HG02571 (cell line): ENCODE measurements at regions not wholly inside any gene's neighbourhood (a gene's known extent, or its start where the extent isn't known, plus 50 kb on each side); places are given as distances from the start of the nearest gene placed in this dataset.
"Not testable (repeated sequence)": the region's sequence is repeated elsewhere in the genome, so short reads cannot be mapped to it uniquely, and the experiment has no call there.

Source experiments
- ATAC-seq: cut with Tn5 transposase; IDR thresholded peaks from one replicate; pipeline ENCODE4 v1.9.1; 2021; ENCODE audit warnings: mild to moderate bottlenecking, moderate library complexity; ENCODE audit not compliant: unreplicated experiment

DNA sequence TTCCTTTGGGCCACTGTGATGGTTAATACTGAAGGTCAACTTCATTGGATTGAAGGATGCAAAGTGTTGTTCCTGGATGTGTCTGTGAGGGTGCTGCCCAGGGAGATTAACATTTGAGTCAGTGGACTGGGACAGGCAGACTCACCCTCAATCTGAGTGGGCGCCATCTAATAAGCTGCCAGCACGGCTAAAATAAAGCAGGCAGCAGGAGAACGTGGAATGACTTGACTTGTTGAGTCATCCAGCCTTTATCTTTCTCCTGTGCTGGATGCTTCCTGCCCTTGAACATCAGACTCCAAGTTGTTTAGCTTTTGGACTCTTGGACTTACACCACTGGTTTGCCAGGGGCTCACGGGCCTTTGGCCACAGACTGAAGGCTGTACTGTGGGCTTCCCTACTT lies 1046.9 kb downstream of the TYW1 start:
- no peak for ATAC-seq

DNA sequence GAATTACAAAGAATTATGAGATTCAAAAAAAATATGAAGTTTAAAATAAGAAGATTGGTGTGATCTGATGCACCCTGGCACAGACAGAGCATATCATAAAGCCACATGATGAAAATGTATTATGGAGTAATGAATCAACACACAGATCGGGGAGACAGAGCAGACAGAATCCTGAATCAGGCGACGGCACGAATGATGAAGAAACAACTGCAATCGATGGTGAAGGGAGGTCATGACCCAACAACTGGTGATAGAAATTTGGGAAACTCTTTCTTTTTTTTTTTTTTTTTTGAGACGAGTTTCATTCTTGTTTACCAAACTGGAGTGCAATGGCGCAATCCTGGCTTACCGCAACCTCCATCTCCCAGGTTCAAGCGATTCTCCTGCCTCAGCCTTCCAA lies 1054.0 kb downstream of the TYW1 start:
- no peak for ATAC-seq

DNA sequence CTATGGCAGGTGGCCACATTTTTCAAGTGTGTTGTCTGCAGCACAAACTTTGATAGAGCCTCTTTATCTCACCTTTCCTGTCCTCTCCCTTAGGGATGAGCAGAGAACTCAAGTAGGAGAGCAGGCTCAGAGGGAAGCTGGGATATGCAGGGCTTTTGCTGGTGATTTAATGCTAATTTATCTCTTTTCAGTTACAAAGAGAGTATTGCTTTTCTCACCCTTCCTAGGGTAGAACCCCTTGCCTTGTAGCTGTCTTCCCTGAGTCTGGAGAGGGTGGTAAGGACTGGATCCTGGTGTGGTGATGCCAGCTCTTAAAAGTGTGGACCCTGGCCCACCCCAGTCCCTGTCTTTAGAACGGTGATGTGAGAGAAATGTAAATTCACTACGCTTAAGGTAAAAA lies 1061.4 kb downstream of the TYW1 start:
- ATAC-seq = no peak

DNA sequence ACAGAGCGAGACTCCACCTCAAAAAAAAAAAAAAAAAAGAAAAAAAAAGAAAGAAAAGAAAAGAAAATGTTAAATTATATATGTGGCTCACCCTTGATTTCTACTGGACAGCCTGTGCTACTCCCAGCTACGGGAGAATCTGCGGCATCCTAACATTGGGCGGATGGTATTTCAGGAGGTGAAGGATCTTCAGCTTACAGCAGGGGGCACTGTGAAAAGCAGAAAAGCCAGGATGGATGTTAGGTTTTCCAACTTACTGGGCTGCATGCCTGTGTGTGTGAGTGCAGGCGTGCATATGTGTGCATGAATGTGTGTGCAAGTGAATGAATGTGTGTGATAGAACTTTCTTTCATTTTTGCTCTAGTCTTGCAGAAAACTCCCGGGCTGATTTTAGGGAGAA lies 1066.5 kb downstream of the TYW1 start:
- no peak for ATAC-seq

DNA sequence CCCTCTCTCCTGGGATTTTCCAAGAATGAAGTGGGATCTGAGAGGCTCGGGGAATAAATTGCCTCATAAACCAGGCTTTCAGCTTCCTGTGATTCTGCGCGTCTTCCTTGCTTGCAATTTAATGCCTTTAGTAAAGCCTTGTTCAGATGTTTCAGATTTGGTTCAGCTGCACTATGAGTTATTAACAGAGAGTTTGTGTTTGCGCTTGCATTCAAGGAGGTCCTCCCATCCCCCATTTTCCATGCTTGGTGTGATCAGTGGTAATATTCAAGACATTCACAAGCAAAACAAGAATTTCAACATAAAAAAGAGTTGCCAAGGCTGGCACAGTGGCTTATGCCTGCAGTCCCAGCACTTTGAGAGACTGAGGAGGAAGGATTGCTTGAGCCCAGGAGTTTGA lies 1068.9 kb downstream of the TYW1 start:
- no peak for ATAC-seq

DNA sequence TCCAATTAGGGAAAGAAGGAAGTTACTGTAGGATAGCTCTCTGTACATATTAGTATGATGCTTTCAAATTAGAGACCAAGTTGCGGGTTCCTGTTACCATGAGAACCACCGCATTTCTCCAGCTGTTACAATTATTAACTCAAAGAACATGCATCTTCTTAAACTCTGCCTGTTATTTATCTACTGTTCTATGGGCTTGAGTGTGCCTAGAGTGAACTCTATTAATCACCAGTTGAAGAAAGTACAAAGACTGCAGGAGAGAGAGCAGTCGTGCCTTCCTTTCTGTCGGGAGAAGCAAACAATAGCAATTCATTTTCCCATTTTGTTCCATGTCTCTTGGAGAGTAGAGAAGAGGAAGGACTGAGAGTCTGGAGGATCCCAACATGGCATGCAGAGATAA lies 1071.2 kb downstream of the TYW1 start:
- ATAC-seq = no peak

DNA sequence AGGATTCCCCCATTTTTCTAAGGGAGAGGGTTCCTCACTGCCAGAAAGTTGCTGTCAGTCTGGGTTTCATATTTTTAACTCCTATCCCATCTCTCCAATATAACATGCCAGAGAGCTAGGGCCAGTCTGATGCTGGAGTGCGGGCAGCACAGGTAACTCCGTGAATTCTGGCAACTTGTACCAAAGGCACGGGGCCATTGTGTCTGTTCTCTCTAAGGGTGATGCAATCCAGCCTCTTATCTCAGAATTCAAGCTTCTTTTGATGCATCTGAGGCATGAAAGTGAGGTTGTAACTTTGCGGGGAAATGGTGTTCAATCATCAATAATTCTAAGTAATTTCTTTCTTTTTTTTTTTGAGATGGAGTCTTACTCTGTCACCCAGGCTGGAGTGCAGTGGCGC lies 1074.4 kb downstream of the TYW1 start:
- ATAC-seq = no peak

DNA sequence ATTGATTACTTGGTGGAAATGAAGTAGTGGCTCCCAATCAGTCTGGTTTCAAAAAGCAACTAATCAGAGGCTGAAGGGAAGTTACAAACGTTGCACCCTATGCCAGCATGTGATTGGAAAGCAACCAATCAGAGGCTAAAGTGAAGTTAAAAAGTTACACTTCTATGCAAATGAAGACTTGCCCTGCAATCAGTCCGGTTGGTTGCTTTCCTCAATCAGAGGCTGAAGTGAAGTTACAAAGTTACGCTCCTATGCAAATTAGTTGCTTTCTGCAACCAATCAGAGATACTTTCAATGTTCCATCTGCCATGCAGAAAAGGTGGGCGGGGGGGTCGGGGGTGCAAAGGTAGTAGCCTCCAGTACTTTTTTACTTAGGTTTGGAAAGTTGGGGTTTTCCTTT lies 1077.1 kb downstream of the TYW1 start:
- ATAC-seq = no peak

DNA sequence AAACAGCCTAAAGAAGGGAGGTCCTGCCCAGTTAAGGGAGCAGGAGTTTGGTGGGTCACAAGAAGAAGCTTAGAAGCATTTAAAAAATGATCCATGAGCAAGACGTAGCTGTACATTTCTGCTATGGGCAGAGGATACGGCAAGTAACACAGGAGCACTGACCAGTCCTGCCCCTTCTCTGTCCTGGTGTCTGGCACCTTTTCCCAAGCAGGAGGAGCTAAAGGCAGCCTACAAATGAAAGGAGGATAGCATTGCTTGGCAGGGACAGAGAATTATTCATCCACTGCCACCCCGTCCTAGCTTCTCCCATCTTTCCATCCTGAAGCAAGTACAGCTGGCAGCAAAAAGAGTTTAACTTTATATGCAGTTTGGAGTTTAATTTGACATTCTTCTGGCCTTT lies 1077.6 kb downstream of the TYW1 start:
- no peak for ATAC-seq

DNA sequence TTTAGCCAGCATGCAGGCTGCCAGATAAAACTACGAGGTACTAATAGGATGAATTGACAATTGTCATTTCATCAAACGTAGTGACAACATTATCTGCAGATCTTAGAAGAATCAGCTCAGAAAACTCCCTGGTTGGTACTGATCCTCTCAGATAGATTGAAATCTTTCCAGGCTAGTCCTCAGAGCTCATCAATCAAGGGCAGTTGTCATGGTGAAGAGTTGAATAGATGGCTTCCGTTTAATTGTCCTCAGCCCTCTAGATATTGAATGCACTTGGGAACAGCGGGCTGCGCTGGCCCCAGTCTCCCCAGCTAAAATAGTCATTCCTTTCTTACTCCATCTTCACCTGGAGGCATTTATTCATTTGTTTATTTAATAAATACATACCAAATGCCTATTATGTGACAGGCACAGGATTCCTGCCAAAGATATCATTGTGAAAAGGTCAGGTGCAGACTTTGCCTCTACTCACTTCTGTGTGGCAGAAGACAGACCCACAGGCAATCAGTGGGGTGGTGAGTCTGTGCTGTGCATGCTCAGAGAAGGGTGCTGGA lies 1081.6 kb downstream of the TYW1 start:
- ATAC-seq = no peak

DNA sequence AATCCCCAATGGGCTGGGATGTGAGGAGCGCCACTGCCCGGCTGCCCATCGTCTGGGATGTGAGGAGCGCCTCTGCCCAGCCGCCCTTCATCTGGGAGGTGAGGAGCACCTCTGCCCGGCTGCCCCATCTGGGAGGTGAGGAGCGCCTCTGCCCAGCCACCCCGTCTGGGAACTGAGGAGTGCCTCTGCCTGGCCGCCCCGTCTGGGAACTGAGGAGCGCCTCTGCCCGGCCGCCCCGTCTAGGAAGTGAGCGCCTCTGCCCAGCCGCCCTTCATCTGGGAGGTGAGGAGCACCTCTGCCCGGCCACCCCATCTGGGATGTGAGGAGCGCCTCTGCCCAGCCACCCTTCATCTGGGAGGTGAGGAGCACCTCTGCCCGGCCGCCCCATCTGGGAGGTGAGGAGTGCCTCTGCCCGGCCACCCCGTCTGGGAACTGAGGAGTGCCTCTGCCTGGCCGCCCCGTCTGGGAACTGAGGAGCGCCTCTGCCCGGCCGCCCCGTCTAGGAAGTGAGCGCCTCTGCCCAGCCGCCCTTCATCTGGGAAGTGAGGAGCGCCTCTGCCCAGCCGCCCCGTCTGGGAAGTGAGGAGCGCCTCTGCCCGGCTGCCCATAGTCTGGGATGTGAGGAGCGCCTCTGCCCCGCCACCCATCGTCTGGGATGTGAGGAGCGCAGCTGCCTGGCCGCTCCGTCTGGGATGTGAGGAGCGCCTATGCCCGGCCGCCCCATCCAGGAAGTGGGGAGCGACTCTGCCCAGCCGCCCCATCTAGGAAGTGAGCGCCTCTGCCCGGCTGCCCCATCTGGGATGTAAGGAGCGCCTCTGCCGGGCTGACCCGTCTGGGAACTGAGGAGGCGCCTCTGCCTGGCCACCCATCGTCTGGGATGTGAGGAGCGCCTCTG lies 1085.7 kb downstream of the TYW1 start:
- not testable (repeated sequence) for ATAC-seq

DNA sequence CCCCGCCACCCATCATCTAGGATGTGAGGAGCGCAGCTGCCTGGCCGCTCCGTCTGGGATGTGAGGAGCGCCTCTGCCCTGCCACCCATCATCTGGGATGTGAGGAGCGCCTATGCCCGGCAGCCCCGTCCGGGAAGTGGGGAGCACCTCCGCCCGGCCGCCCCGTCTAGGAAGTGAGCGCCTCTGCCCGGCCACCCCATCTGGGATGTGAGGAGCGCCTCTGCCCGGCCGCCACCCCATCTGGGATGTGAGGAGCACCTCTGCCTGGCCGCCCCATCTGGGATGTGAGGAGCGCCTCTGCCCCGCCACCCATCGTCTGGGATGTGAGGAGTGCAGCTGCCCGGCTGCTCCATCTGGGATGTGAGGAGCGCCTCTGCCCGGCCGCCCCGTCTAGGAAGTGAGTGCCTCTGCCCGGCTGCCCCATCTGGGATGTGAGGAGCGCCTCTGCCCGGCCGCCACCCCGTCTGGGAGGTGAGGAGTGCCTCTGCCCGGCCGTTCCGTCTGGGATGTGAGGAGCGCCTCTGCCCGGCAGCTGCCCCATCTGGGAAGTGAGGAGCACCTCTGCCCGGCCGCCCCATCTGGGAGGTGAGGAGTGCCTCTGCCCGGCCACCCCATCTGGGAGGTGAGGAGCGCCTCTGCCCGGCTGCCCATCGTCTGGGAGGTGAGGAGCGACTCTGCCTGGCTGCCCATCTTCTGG lies 1086.5 kb downstream of the TYW1 start:
- ATAC-seq = not testable (repeated sequence)

DNA sequence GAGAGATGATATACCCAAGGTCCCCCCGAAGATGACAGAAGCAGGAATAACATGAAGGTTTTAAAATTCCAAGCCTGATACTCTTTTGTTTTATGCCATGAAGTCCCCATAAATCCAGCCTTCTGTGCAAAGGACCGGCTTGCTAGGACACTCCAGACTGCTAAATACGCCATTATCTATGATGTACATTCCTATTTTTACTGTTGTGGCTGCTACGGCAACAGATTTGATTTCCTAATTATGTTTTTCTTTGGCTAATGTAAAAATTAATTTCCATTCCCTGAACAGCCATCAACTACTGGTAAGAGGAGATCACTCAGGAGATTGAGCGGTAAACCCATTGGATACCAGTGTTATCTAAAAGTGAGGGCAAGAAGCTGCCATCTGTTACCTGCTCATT lies 1090.8 kb downstream of the TYW1 start:
- ATAC-seq = no peak

DNA sequence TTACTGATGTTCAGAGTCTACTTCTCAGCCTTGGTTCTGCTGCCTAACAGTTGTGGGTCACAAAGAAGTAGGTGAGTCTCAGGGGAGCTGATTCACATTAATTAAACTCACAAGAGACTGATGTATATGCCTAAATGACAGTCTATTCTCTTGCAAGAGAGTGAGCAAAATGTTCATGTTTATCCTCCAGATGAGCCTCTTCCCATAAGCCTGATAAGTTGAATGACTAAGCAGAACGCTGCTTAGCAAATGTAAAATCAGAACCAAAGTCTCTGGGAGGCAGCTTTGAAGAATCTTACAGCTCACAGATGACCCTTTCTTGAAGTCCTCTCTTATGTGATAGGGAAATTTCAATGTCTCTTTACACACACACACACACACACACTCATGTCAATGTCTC lies 1092.2 kb downstream of the TYW1 start:
- ATAC-seq = no peak

DNA sequence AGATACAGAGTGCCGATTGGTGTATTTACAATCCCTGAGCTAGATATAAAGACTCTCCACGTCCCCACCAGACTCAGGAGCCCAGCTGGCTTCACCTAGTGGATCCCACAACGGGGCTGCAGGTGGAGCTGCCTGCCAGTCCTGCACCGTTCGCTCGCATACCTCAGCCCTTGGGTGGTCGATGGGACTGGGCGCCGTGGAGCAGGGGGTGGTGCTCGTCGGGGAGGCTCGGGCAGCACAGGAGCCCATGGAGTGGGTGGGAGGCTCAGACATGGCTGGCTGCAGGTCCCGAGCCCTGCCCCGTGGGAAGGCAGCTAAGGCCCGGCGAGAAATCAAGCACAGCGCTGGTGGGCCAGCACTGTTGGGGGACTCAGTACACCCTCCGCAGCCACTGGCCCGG lies 1093.6 kb downstream of the TYW1 start:
- ATAC-seq = not testable (repeated sequence)

DNA sequence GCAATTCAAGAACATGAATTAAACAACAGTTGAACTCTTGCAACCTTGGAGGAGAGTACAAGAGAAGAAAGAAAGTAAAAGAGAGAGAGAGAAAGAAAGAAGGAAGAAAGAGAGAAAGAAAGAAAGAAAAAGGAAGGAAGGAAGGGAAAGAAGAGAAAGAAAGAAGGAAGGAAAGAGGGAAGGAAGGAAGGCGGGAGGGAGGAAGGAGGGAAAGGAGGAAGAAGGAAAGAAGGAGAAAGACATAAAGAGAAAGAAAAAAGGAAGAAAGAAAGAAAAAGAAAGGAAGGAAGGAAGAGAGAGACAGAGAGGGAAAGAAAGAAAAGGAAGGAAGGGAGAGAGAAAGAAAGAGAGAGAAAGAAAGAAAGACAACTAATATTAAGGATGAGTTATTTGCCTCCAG lies 1106.7 kb downstream of the TYW1 start:
- ATAC-seq = no peak

DNA sequence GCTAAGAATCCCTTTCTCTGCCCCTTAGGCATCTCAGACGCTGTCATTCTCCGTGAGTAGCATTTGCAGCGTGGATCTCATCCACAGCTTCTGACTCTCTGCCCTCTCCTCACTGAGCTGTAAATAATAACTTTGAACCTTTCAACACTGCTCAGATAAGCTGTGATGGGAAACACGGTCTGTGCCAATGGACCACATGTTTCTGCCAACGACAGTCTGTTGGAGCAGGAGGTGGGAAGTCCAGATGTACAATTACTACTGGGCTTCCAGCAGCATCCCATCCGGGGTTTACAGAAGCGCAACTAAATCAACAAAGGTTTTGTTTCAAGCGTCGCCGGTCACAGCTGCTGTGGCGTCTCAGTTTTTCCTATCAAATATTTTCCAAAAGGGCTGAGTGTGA lies 1110.6 kb downstream of the TYW1 start:
- ATAC-seq = no peak

DNA sequence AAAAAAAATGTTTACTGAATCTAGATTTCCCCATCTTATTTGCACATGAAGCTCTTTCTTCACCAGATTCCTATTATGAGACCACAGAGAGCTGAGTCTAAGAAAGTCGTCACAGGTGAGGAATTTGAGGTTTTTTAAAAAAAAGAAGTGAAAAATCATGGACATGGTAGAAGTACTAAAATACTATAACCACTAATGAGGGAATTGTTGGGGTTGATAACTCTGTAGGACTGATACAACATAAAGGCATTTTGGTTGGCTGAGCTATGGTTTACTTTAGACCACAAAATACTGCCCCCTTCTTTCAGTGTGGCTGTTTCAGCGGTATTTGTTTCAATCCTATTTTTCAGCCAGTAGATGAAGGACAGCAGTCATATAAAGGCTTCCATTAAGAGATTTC lies 1111.3 kb downstream of the TYW1 start:
- ATAC-seq = no peak

DNA sequence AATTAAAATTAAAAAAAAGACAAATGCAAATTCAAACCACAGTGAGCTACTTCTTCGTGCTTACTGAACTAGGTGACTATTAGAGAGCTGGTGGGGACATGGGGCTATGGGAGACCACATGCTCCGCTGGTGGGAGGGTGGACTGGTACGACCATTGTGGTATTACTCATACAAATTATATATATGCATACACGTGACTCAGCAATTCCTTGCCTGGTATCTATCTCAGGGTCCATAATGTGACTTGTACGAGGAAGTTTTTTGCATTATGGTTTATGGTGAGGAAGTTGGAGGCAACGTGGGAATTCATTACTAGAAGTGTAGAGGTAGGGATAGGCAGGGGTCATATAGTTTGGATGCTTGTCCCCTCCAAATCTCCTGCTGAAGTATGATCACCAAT lies 1112.7 kb downstream of the TYW1 start:
- ATAC-seq = no peak

DNA sequence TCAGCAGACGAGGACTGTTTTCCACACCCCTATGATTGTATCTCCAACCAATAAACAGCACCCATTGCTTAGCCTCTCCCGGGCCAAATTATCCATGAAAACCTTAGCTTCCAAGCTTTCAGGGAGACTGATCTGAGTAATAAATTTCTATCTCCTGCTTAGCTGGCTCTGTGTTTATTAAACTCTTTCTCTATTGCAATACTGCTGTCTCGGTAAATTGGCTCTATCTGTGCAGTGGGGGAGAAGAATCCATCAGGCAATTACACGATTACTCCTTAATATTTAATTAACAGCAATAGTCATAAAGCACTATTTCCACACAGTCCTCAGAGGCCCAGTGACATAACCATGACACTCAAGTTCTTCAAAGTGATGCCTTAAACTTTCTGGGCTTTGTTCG lies 1122.8 kb downstream of the TYW1 start:
- no peak for ATAC-seq

DNA sequence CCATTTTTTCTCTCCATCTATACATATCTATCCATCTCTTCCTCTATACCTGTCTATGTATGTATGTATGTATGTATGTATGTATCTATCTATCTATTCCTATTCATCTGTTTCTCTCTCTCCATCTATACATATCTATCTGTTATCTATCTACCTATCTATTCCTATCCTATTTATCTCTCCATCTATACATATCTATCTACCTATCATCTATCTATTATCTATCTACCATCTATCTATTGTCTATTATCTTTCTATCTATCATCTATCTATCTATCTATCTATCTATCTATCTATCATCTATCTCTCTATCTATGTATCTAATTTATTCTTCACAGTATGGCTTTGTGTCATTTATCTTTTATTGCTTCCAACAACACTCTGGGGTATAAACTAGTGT lies 1124.4 kb downstream of the TYW1 start:
- ATAC-seq = no peak

DNA sequence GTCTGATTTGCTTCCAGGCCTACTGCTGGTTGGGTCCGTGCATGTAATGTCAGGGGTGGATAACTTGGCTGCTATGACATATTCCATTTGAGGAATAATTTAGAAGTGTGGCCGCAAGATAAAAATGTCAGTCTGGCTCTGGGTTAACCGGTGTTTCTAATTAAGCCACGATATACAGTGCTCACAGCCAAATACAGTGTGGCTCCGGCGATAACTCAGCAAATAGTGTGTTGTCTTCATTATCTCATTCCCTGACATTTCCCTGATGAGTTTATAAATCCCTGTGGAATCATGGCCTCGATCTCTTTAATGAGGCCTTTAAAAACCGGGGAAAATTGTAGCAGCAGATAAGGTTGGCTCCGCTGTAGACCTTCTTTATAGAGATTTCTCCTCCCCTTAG lies 1125.0 kb downstream of the TYW1 start:
- no peak for ATAC-seq
